ENCODE measurements at regions not wholly inside any gene's neighbourhood (a gene's known extent, or its start where the extent isn't known, plus 50 kb on each side); places are given as distances from the start of the nearest gene placed in this dataset.

DNA sequence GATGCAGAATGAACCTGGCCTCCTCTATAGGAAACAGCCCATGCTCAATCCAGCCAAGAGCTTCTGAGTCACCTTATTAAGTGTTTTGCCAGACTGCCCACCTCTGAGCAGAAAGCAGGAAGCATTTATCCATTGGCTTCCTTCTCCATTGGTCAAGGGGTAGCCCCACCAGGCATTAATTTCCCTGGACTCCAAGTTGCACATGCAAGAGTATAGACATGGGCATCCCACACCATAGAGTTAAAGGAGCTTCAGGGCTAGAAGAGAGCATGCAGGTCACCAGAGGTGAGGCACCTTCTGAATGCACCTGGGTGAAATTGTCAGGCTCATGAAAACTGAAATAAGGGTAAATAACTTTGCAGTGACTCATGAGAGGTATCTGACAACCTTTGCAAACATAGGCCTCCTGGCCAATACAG, 230.8 kb upstream of the STAC start:
- TF ChIP-seq, protein P1, sequence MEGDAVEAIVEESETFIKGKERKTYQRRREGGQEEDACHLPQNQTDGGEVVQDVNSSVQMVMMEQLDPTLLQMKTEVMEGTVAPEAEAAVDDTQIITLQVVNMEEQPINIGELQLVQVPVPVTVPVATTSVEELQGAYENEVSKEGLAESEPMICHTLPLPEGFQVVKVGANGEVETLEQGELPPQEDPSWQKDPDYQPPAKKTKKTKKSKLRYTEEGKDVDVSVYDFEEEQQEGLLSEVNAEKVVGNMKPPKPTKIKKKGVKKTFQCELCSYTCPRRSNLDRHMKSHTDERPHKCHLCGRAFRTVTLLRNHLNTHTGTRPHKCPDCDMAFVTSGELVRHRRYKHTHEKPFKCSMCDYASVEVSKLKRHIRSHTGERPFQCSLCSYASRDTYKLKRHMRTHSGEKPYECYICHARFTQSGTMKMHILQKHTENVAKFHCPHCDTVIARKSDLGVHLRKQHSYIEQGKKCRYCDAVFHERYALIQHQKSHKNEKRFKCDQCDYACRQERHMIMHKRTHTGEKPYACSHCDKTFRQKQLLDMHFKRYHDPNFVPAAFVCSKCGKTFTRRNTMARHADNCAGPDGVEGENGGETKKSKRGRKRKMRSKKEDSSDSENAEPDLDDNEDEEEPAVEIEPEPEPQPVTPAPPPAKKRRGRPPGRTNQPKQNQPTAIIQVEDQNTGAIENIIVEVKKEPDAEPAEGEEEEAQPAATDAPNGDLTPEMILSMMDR (IDR thresholded peaks at IDR 0.05), result no peak
- TF ChIP-seq POLR2A (IDR thresholded peaks at IDR 0.05), result no peak
- no peak for TF ChIP-seq EP300 (IDR thresholded peaks at IDR 0.05)

Data from upper lobe of left lung (tissue), 4 donors.